ENCODE measurements at regions not wholly inside any gene's neighbourhood (a gene's known extent, or its start where the extent isn't known, plus 50 kb on each side); places are given as distances from the start of the nearest gene placed in this dataset.
"Not testable (repeated sequence)": the region's sequence is repeated elsewhere in the genome, so short reads cannot be mapped to it uniquely, and the experiment has no call there.

DNA sequence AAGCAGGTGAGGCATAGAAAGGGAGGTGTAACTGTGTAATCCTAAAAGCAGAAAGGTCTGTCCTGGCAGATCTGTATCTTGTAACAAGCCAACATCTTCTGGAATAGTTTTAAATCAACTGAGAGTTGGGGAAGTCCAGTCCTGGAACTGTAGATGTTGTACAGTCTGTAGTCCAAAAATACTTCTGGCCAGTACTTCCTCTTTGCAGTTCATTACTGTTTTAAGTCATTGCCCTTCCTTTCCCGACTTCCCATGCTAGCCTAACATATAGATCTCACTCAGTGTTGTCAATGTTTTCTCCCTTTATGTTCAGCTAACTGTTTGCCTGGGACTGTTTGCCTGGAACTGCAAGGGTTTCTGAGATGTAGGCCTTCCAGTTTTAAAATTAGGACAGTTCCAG lies 168.5 kb upstream of the ISL1 start:
- no peak for DNase-seq (ENCODE audit: low spot score)
- intact Hi-C loops (cut with DNase I): no loop called here
- ATAC-seq: no peak

DNA sequence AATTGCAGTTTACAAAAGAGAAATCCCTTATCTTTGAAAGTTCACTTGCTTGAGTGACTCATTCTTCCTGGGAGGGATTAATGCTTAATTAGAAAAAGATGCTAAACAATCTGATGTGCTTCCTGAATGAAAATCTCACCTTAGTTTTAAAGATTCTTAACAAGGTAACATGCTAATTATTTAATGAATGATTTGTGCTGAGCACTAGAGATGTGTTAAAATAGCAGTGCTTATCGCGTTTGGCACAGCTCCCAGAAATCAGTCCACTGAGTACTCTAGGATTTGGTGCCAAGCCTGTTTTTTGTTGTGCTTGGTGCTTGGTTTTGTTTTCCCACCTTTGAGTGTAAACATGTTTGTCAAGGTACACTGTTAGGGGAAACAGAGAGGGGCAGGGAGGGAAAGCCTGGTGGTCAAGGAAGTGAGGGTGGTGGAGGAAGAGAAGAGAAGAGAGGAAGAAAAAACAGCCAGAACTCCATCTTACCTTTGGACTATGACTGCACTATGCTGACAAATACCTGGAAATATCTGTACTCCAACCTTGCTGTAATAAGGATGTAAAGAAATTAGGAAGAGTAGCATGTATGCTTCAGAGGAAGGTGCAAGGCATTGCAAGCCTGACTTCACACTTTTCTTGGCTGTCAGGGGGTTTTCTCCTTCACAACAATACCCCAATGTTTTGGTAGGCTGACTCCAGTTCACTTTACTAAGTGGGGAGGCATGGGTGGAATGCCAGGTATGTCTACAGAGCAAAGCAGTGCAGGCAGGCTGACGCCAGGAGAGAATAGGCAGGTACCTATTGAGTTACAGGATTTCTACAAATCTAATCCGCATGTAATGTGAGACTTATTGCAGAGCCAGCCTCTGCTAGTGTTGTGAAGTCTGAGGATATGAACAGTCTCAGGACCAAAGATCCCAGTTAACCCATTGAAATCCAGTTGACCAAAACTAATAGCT lies 157.2 kb upstream of the ISL1 start:
- ATAC-seq: no peak
- DNase-seq (ENCODE audit: low spot score): no peak
- intact Hi-C loops (cut with DNase I): no loop called here

DNA sequence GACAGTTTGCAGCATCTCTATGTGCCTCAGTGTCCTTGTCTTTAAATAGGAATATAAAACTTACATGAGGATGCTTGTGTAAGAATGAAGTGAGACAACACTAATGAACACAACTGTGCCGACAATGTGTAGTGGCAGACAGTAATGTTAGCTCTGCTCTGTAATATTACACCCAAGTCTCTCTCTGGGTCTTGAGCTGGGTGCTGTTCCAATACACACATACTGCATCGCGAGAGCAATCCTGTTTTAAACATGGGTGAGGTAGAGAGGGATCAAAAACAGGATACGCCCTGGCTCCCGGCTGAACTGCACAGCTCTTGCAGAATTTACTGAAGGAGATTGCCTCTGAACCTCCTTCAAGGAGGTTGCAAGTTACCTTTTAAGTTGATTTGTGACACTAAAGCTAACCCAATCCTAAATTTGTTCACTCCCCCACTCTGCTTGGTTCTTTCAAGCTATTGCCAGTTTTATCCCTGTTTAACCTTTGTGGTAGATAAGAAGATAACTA lies 155.2 kb upstream of the ISL1 start:
- no peak for ATAC-seq
- intact Hi-C loops (cut with DNase I): no loop called here
- no peak for DNase-seq (ENCODE audit: low spot score)

DNA sequence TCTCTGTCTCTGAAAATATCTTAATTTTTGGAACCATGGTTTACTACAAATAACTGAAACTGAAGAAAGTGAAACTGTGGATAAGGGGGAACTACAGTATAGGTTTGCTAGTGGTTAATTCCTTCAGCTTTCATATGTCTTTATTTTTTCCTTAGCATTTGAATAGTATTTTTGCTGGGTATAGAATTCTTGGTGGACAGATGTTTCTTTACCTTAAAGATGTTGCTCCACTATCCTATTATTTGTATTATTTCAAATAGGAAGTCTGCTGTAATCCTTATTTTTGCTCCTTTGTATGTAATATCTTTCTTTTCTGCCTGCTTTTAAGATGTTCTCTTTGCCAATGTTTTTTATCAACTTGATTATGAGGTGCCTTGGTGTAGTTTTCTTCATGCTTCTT lies 152.9 kb upstream of the ISL1 start:
- ATAC-seq: no peak
- no peak for DNase-seq (ENCODE audit: low spot score)
- intact Hi-C loops (cut with DNase I): no loop called here

DNA sequence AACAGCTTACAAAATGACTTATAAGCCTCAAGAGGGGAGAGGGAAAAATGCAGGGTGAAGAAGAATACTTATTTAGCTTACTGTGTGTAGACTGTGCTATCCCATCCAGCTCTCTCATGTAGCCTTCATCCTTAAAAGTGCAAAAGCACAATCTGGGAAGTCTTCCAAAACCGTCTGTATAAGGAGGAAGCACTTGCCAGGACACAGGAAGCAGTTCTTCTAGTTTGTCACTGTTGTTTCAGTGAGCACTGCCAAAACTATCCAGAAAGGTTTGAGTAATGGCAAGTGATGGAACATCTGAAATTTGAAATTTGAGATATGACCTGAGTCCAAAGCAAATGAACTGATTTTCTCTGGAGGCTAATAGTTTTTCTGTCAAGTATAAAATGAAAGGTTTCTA lies 140.8 kb upstream of the ISL1 start:
- ATAC-seq (no peak), DNase-seq (ENCODE audit: low spot score) (no peak)
- intact Hi-C loops (cut with DNase I): no loop called here

DNA sequence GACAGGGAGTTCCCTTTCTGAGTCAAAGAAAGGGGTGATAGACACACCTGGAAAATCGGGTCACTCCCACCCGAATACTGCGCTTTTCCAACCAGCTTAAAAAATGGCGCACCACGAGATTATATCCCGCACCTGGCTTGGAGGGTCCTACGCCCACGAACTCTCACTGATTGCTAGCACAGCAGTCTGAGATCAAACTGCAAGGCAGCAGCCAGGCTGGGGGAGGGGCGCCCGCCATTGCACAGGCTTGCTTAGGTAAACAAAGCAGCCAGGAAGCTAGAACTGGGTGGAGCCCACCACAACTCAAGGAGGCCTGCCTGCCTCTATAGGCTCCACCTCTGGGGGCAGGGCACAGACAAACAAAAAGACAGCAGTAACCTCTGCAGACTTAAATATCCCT lies 132.3 kb upstream of the ISL1 start:
- intact Hi-C loops (cut with DNase I); ATAC-seq; DNase-seq (ENCODE audit: low spot score): not testable (repeated sequence)

DNA sequence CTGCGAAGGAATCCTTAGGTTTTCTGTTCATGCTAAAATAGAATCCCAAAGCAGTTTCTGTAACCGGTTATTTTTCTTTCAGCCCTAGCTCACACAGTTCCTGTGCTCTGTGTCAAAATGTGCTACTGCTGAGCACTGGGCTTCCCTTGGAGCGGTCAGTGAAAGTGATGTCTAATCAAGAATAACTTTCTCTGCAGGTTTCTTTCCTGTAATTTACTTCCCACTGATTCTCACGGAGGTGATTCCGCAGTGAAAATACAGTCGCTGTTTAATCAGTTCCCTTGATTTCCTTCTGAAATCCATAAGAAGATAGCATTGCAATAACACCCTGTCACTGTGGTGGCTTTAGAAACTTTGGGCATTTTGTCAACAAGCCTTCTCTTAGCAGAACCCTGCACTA lies 112.0 kb upstream of the ISL1 start:
- no peak for DNase-seq (ENCODE audit: low spot score)
- no peak for ATAC-seq
- intact Hi-C loops (cut with DNase I): no loop called here

DNA sequence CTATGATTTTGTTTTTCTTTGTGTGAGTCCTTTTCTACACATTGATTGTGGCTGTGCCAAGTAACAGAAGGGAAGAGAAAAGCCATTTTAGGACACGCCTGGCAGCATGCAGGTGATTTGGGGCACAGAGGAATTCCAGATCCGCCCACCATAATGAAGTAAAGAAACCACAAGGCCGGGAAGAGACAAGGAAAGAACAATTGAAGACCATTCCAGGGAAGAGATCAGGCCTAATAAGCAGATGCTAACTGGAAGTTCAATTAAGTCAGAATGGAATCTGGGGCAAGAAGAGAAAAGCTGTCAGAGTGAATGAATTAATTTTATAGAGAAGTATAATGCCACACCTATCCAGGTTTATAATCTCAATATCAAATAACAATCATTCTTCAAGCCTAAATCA lies 110.2 kb upstream of the ISL1 start:
- DNase-seq (ENCODE audit: low spot score) (no peak), ATAC-seq (no peak)
- intact Hi-C loops (cut with DNase I): no loop called here

DNA sequence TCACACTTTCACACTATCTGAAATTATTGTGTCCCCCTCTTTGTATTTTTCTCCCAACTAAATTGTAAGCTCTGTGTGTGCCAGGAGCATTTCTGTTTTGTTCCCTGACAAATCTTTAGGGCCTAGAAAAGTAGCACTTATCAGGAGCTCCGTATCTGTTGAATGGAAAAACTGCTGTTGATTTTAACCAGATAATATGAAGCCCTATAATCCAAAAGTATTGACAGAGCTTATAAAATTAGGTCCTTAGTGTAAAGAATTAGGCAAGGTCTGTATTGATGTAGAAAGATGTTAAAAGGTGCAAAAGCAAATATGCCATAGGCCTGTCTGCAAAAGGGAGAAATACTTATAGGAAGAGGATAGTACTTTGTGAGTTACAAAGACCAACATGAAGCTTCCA lies 109.4 kb upstream of the ISL1 start:
- no peak for ATAC-seq
- no peak for DNase-seq (ENCODE audit: low spot score)
- intact Hi-C loops (cut with DNase I): no loop called here

DNA sequence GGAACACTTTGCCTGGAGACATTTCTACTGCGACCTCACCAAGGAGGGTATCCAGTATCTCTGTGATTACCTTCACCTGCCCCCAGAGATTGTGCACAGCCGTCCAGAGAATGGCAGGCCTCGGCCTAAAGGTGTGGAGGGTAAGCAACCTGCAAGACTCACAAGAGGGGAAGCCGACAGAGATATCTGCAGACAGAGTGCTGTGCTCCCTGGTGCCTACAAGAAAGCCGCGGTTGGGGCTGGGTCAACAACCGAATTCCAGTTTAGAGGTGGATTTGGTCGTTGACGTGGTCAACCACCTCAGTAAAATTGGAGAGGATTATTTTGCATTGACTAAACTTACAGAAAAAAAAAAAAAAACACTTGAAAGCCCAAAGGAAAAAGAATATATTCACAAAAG lies 107.8 kb upstream of the ISL1 start:
- ATAC-seq (no peak), DNase-seq (ENCODE audit: low spot score) (no peak)
- intact Hi-C loops (cut with DNase I): no loop called here

DNA sequence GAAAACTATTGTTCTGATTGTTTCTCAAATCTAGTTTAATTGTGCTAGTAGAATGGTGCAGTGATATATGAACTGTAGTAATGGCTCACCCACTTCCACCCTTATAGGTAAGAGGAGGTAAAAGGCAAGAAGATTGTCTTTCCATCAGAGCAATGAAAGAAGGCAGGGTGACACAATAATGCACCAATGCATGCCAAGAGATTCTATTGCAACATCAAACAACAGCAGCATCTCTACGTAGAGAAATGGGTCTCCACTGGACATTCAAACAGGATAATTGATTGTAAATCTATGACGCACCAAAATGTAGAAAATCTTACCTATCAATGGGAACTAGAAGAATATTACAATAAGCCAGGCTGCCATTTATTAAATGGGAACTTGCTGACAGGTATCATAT lies 107.0 kb upstream of the ISL1 start:
- no peak for ATAC-seq
- no peak for DNase-seq (ENCODE audit: low spot score)
- intact Hi-C loops (cut with DNase I): no loop called here

DNA sequence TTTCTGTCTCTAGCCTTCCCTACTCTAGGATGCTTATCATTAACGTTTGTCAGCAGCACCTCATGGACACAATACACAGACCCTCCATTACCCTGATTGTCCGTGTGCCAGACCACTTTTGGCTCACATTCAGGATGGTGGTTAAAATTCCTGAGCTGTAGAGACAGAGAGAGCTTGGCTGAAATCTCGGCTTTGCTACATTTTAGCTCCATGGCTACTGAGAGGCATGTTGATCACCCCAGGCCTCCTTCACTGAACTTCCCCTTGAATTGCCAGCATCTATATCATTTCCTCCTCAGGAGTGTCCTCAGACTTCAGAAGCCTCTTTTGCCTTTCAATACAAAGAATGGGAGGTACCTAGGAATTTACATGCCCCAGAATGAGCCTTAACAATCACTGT lies 104.7 kb upstream of the ISL1 start:
- intact Hi-C loops (cut with DNase I): no loop called here
- DNase-seq (ENCODE audit: low spot score) (no peak), ATAC-seq (no peak)

DNA sequence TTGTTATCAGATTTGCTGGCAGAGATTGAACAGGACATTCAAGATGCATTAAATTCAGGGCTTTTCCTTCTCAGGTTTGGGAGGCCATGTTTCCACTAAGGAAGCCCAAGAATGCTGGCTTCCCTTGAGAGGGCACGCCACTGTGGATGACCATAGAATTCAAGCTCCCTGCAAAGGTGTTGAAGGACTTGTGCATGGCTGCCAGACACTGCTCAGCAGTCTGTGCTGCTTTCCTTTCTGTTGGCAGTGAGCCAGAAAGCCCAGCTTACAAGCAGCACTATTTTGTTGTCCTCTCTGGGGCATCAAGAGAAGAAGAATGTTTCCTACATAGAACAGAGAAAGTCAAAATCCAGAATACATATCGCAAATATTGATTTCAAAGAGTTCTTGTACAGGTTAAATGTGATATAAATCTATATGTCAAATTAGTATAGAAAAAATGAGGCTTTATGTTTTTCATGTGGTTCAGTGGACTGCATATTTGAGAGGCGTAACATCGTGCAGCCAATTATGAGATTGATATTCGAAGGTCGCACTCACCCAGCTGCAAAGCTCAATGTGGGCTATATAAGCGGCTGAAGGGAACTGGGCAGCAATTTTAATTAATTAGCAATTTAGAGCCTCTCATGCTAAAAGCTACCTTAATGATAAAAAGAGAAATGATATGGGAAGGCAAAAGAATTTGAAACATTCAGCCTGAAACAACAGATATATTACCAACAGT lies 103.1 kb upstream of the ISL1 start:
- ATAC-seq (no peak), DNase-seq (ENCODE audit: low spot score) (no peak)
- intact Hi-C loops (cut with DNase I): no loop called here

DNA sequence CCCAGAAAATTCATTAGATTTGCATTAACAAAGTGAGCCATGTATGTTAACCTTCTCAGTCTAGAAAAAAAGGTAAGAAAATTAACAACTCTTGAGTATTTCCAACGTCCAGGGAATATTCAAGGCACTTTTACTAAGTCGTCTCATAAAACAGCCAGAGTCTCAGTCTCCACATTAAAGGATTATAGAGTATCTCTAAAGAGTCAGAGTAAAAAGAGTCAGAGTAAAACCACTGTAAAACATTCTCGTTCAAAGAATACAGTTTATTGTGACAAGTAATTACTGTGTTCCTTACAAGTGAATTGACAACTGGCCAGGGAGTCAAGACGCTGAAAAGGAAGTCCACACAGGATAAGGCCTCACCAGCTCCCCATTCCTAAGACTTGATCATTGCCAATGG lies 97.2 kb upstream of the ISL1 start:
- DNase-seq (ENCODE audit: low spot score) (no peak), ATAC-seq (no peak)
- intact Hi-C loops (cut with DNase I): no loop called here

DNA sequence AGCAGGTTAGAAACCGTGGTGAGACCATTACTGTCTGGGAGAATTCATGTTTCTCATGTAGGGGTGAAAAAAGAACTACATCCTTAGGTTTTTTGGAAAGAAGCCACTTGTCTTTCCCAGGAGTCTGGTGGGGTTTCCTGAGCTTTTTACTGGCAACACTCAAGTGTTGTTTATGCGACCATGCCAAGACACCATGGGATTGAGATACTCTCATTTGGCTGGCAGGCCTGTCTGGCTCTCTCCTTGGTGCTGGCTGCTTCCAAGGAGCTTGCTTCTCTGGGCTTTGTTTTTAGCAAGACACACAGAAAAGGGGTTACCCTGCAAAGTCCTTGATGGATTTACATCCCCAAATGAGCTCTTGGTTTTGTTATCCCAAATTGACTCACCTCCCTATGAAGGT lies 80.9 kb upstream of the ISL1 start:
- intact Hi-C loops (cut with DNase I): no loop called here
- no peak for DNase-seq (ENCODE audit: low spot score)
- ATAC-seq: no peak

DNA sequence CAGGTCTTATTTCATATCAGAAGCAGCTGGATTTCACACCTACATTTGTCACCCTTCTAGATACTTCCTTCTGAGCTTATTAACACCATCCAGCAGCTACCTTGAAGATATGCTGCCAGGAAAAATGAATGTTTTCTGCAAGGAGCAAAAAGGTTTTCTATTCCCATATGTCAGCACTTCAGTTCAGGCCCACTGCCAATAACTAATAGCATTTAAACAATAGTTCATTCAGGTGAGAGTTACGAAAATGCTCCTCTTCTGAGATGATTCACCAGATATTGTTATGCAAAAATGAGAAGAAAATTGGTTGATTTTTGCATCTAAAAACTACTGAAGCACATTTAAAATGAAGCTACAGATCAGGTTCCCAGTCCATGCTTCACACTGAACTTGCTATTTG lies 56.4 kb upstream of the ISL1 start:
- intact Hi-C loops (cut with DNase I): no loop called here
- DNase-seq (ENCODE audit: low spot score) (no peak), ATAC-seq (no peak)
